ENCODE measurements at regions not wholly inside any gene's neighbourhood (a gene's known extent, or its start where the extent isn't known, plus 50 kb on each side); places are given as distances from the start of the nearest gene placed in this dataset.
A peak's percentile ranks its signal among the peaks of the same experiment; 100 is the strongest.

GRCh38 chr1:221456918-221457317 lies 285.0 kb downstream of the DUSP10 start:
- H3K4me3 Mint-ChIP-seq: no peak overlapping the region
- peaks cover 0 to 4% of the 10 kb centered on the region in 2 donors for H3K9me3 Mint-ChIP-seq
- H3K27ac Mint-ChIP-seq: no peak overlapping the region
- DNase-seq (no peak), ATAC-seq (no peak)
- no peaks in the 10 kb centered on the region for H3K4me1 Mint-ChIP-seq
- H3K27me3 Mint-ChIP-seq: peaks cover 31% of the 10 kb centered on the region

GRCh38 chr1:221457685-221458446 lies 284.0 kb downstream of the DUSP10 start:
- Mint-ChIP-seq H3K27me3 (peaks cover 23% of the 10 kb centered on the region), H3K27ac (no peak overlapping the region), H3K4me3 (no peak overlapping the region), H3K4me1 (no peaks in the 10 kb centered on the region), H3K9me3 (no peaks in the 10 kb centered on the region)
- ATAC-seq (no peak), DNase-seq (no peak)

GRCh38 chr1:221458447-221459156 lies 283.3 kb downstream of the DUSP10 start:
- Mint-ChIP-seq H3K9me3 (no peaks in the 10 kb centered on the region), H3K4me3 (no peak overlapping the region), H3K27ac (no peak overlapping the region), H3K4me1 (no peaks in the 10 kb centered on the region), H3K27me3 (peaks cover 21% of the 10 kb centered on the region)
- DNase-seq (no peak), ATAC-seq (no peak)

- H3K27me3 Mint-ChIP-seq: peaks cover 21% of the 10 kb centered on the region
- H3K27ac Mint-ChIP-seq: no peak overlapping the region
- H3K9me3 Mint-ChIP-seq: no peaks in the 10 kb centered on the region
- H3K4me3 Mint-ChIP-seq: no peak overlapping the region
- DNase-seq (no peak), ATAC-seq (no peak)
- no peaks in the 10 kb centered on the region for H3K4me1 Mint-ChIP-seq
Measured at GRCh38 chr1:221459558-221459957, 282.3 kb downstream of the DUSP10 start.

GRCh38 chr1:221462345-221462744 lies 279.5 kb downstream of the DUSP10 start:
- Mint-ChIP-seq H3K27ac (no peak overlapping the region), H3K4me1 (no peaks in the 10 kb centered on the region), H3K27me3 (peaks cover 9% of the 10 kb centered on the region), H3K9me3 (no peaks in the 10 kb centered on the region), H3K4me3 (no peak overlapping the region)
- ATAC-seq: no peak
- DNase-seq: no peak

- Mint-ChIP-seq H3K27ac (no peak overlapping the region), H3K4me3 (no peak overlapping the region), H3K4me1 (no peaks in the 10 kb centered on the region), H3K27me3 (peaks cover 26% of the 10 kb centered on the region), H3K9me3 (no peaks in the 10 kb centered on the region)
- no peak for ATAC-seq
- no peak for DNase-seq
Measured at GRCh38 chr1:221468546-221468945, 273.3 kb downstream of the DUSP10 start.

- ATAC-seq: no peak
- H3K4me3 Mint-ChIP-seq: no peak overlapping the region
- DNase-seq: no peak
- H3K27ac Mint-ChIP-seq: no peak overlapping the region
- H3K4me1 Mint-ChIP-seq: no peaks in the 10 kb centered on the region
- H3K9me3 Mint-ChIP-seq: no peaks in the 10 kb centered on the region
- peaks cover 31% of the 10 kb centered on the region for H3K27me3 Mint-ChIP-seq
Measured at GRCh38 chr1:221469476-221469875, 272.4 kb downstream of the DUSP10 start.

GRCh38 chr1:221470000-221470698 lies 271.7 kb downstream of the DUSP10 start:
- H3K4me1 Mint-ChIP-seq: no peaks in the 10 kb centered on the region
- peaks cover 31% of the 10 kb centered on the region for H3K27me3 Mint-ChIP-seq
- H3K9me3 Mint-ChIP-seq: no peaks in the 10 kb centered on the region
- ATAC-seq (no peak), DNase-seq (no peak)
- no peak overlapping the region for H3K4me3 Mint-ChIP-seq
- no peak overlapping the region for H3K27ac Mint-ChIP-seq

- Mint-ChIP-seq H3K27me3 (peaks cover 31% of the 10 kb centered on the region), H3K4me1 (peaks cover under 1% of the 10 kb centered on the region), H3K27ac (no peak overlapping the region), H3K9me3 (no peaks in the 10 kb centered on the region), H3K4me3 (no peak overlapping the region)
- DNase-seq: no peak
- ATAC-seq: no peak
Measured at GRCh38 chr1:221473411-221473810, 268.5 kb downstream of the DUSP10 start.

- ATAC-seq: no peak
- Mint-ChIP-seq H3K4me3 (no peak overlapping the region), H3K27me3 (peaks cover 12% of the 10 kb centered on the region), H3K4me1 (peaks cover 5% of the 10 kb centered on the region), H3K9me3 (no peaks in the 10 kb centered on the region), H3K27ac (no peak overlapping the region)
- no peak for DNase-seq
Measured at GRCh38 chr1:221477252-221477651, 264.6 kb downstream of the DUSP10 start.

GRCh38 chr1:221478050-221478949 lies 263.6 kb downstream of the DUSP10 start:
- Mint-ChIP-seq H3K4me3 (no peak overlapping the region), H3K27ac (no peak overlapping the region), H3K9me3 (no peaks in the 10 kb centered on the region), H3K27me3 (peaks cover 7% of the 10 kb centered on the region), H3K4me1 (peaks cover 5% of the 10 kb centered on the region)
- ATAC-seq: peak; percentile 92
- DNase-seq: peak; percentile 34 to 47

GRCh38 chr1:221487781-221488524 lies 253.9 kb downstream of the DUSP10 start:
- Mint-ChIP-seq H3K4me1 (no peaks in the 10 kb centered on the region), H3K27ac (no peak overlapping the region), H3K4me3 (no peak overlapping the region), H3K27me3 (no peaks in the 10 kb centered on the region), H3K9me3 (no peaks in the 10 kb centered on the region)
- no peak for DNase-seq
- ATAC-seq: no peak

GRCh38 chr1:221488550-221488949 lies 253.3 kb downstream of the DUSP10 start:
- no peaks in the 10 kb centered on the region for H3K4me1 Mint-ChIP-seq
- ATAC-seq (no peak), DNase-seq (no peak)
- H3K9me3 Mint-ChIP-seq: no peaks in the 10 kb centered on the region
- no peaks in the 10 kb centered on the region for H3K27me3 Mint-ChIP-seq
- no peak overlapping the region for H3K27ac Mint-ChIP-seq
- H3K4me3 Mint-ChIP-seq: no peak overlapping the region

- Mint-ChIP-seq H3K27me3 (no peaks in the 10 kb centered on the region), H3K4me3 (no peak overlapping the region), H3K27ac (no peak overlapping the region), H3K9me3 (no peaks in the 10 kb centered on the region), H3K4me1 (no peaks in the 10 kb centered on the region)
- DNase-seq (no peak), ATAC-seq (no peak)
Measured at GRCh38 chr1:221494670-221495069, 247.2 kb downstream of the DUSP10 start.

GRCh38 chr1:221497046-221497445 lies 244.8 kb downstream of the DUSP10 start:
- H3K27ac Mint-ChIP-seq: no peak overlapping the region
- H3K9me3 Mint-ChIP-seq: no peaks in the 10 kb centered on the region
- ATAC-seq: no peak
- H3K4me1 Mint-ChIP-seq: no peaks in the 10 kb centered on the region
- no peaks in the 10 kb centered on the region for H3K27me3 Mint-ChIP-seq
- H3K4me3 Mint-ChIP-seq: no peak overlapping the region
- DNase-seq: no peak

Data from stimulated activated naive CD8-positive, alpha-beta T cell treated with anti-CD3 and anti-CD28 coated beads, Interleukin-15, amount 100 ng/mL, for 72 hours (primary cell).